NT2/D1 (cell line): ENCODE measurements at regions not wholly inside any gene's neighbourhood (a gene's known extent, or its start where the extent isn't known, plus 50 kb on each side); places are given as distances from the start of the nearest gene placed in this dataset.

Experiments used
- YY1 ChIP-seq: IDR thresholded peaks from 2 replicates; pipeline ENCODE4 v1.6.1; 2011; ENCODE audit not compliant: insufficient read length, insufficient read depth
- ZNF274 ChIP-seq: IDR thresholded peaks from 2 replicates; pipeline ENCODE4 v1.6.1; 2011; ENCODE audit warnings: mild to moderate bottlenecking, low read depth, low read length

DNA sequence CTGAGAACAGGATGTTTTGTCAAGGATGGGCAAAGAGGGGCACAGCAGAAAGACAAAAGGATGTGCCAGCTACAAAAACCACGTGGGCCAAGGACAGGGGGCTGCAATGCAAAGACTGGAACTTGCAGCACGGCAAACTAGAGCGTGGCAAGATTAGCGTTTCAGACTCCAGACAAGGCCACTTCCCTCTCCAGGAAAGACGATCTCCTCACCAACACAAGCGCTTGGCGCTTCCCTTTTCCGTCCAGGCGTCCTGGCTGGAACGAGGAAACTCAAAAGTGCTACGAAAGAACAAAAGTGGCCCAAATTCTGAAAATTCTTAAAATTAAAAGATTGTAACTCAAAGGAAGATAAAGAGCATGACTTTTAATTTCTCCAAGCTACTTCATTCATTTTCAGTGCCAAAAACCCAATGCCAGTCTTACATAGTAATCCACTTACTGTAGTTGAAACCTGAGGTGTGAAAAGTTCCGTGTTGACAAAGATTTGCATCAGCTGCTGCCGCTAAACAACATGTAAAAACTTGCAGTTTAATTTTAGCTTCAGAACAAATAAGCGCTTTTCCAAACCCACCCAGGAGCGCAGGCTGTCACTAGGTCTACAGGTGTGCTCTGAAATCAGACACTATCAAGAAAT, 207.1 kb upstream of the RREB1 start:
- TF ChIP-seq YY1, result no peak
- no peak for TF ChIP-seq ZNF274
